Hematopoietic multipotent progenitor cell treated with erythropoietin and hydrocortisone succinate and interleukin-3 and kit ligand, for 8 days (in vitro differentiated cells): ENCODE measurements at regions not wholly inside any gene's neighbourhood (a gene's known extent, or its start where the extent isn't known, plus 50 kb on each side); places are given as distances from the start of the nearest gene placed in this dataset.
"Not testable (repeated sequence)": the region's sequence is repeated elsewhere in the genome, so short reads cannot be mapped to it uniquely, and the experiment has no call there.

Source experiments
- DNase-seq: peaks from one replicate; pipeline ENCODE4 v3.0.0-alpha.2; 2015

- peak; percentile 0 for DNase-seq
These were observed 571.7 kb upstream of the TGIF2LX start for GRCh38 chrX:89350024-89350423.

- not testable (repeated sequence) for DNase-seq
These were observed 551.8 kb upstream of the TGIF2LX start for GRCh38 chrX:89369904-89370303.

GRCh38 chrX:89393004-89393403 is 528.7 kb upstream of the TGIF2LX start:
- DNase-seq: peak; percentile 1

- DNase-seq: not testable (repeated sequence)
These were observed 518.9 kb upstream of the TGIF2LX start for GRCh38 chrX:89402818-89403217.

- not testable (repeated sequence) for DNase-seq
These were observed 516.6 kb upstream of the TGIF2LX start for GRCh38 chrX:89405148-89405547.

GRCh38 chrX:89416930-89417329 is 504.8 kb upstream of the TGIF2LX start:
- DNase-seq: not testable (repeated sequence)

GRCh38 chrX:89432652-89433231 is 489.0 kb upstream of the TGIF2LX start:
- DNase-seq: not testable (repeated sequence)
